GM23338 (cell line): ENCODE measurements at regions not wholly inside any gene's neighbourhood (a gene's known extent, or its start where the extent isn't known, plus 50 kb on each side); places are given as distances from the start of the nearest gene placed in this dataset.
A peak's percentile ranks its signal among the peaks of the same experiment; 100 is the strongest.

ENCODE experiments used
- ATAC-seq: fragments of 200-7000 bp; cut with Tn5 transposase; 3 replicates; pipeline ENCODE4 v1.9.1; 2020
- DNase-seq: peaks from one replicate; pipeline ENCODE4 v3.0.0-alpha.2; 2015; ENCODE audit warnings: low spot score
- H2AFZ ChIP-seq: fragments of 200-600 bp; sonication (generic); 2 replicates; pipeline ENCODE4 v1.8.0; 2016; ENCODE audit warnings: antibody characterized with exemption, mild to moderate bottlenecking, moderate library complexity
- H3F3A ChIP-seq: fragments of 200-600 bp; sonication (generic); replicated peaks from 2 replicates; pipeline ENCODE4 v1.8.0; 2017; ENCODE audit warnings: antibody characterized with exemption, mixed run types, low read depth
- H3K27ac ChIP-seq: fragments of 200-600 bp; sonication (generic); 2 replicates; pipeline ENCODE4 v1.6.1; 2016; ENCODE audit warnings: low read depth
- H3K27me3 ChIP-seq: fragments of 200-600 bp; sonication (generic); 2 replicates; pipeline ENCODE4 v1.8.0; 2016; ENCODE audit warnings: mild to moderate bottlenecking, mixed run types, moderate library complexity; ENCODE audit not compliant: insufficient read depth
- H3K36me3 ChIP-seq: fragments of 200-600 bp; sonication (generic); 2 replicates; pipeline ENCODE4 v1.8.0; 2016; ENCODE audit warnings: mild to moderate bottlenecking; ENCODE audit not compliant: insufficient read depth
- H3K4me1 ChIP-seq: fragments of 200-600 bp; sonication (generic); 2 replicates; pipeline ENCODE4 v1.8.0; 2016; ENCODE audit warnings: mild to moderate bottlenecking, moderate library complexity; ENCODE audit not compliant: insufficient read depth
- H3K4me2 ChIP-seq: fragments of 200-600 bp; sonication (generic); 2 replicates; pipeline ENCODE4 v1.7.1; 2017; ENCODE audit warnings: mixed run types
- H3K4me3 ChIP-seq: fragments of 200-600 bp; sonication (generic); 2 replicates; pipeline ENCODE4 v1.6.1; 2016; ENCODE audit warnings: mixed run types
- H3K79me2 ChIP-seq: fragments of 200-600 bp; sonication (generic); replicated peaks from 2 replicates; pipeline ENCODE4 v1.8.0; 2017; ENCODE audit warnings: mild to moderate bottlenecking; ENCODE audit not compliant: insufficient read depth
- H3K9me2 ChIP-seq: fragments of 200-600 bp; sonication (generic); 2 replicates; pipeline ENCODE4 v1.8.0; 2017; ENCODE audit not compliant: insufficient read depth
- H4K20me1 ChIP-seq: fragments of 200-600 bp; sonication (generic); replicated peaks from 2 replicates; pipeline ENCODE4 v1.8.0; 2017; ENCODE audit warnings: mild to moderate bottlenecking; ENCODE audit not compliant: insufficient read depth
- H3K27ac Mint-ChIP-seq: 2 replicates; pipeline ENCODE4 v1.8.0; 2020; ENCODE audit warnings: inconsistent platforms, mild to moderate bottlenecking, moderate library complexity, mixed read lengths
- H3K27me3 Mint-ChIP-seq: 3 replicates; pipeline ENCODE4 v1.8.0; 2022; ENCODE audit warnings: low read depth, mild to moderate bottlenecking, moderate library complexity, mixed read lengths, inconsistent platforms; ENCODE audit not compliant: insufficient read depth, poor library complexity
- H3K36me3 Mint-ChIP-seq: 3 replicates; pipeline ENCODE4 v1.8.0; 2021; ENCODE audit warnings: low read depth, mild to moderate bottlenecking, inconsistent platforms, moderate library complexity, mixed read lengths
- H3K4me1 Mint-ChIP-seq: 3 replicates; pipeline ENCODE4 v1.8.0; 2020; ENCODE audit warnings: mild to moderate bottlenecking, inconsistent platforms, mixed read lengths
- H3K4me3 Mint-ChIP-seq: 3 replicates; pipeline ENCODE4 v1.8.0; 2021; ENCODE audit warnings: moderate library complexity, mild to moderate bottlenecking, inconsistent platforms, mixed read lengths
- H3K9me3 Mint-ChIP-seq: 3 replicates; pipeline ENCODE4 v1.8.0; 2020; ENCODE audit warnings: moderate library complexity, mild to moderate bottlenecking, inconsistent platforms, mixed read lengths
- EZH2phosphoT487 ChIP-seq: fragments of 200-600 bp; sonication (generic); IDR thresholded peaks from one replicate; pipeline ENCODE4 v1.8.1; 2018; ENCODE audit warnings: antibody characterized with exemption; ENCODE audit not compliant: unreplicated experiment
- JUNB ChIP-seq: IDR thresholded peaks from one replicate; pipeline ENCODE4 v1.6.1; 2016; ENCODE audit warnings: antibody characterized with exemption; ENCODE audit not compliant: unreplicated experiment
- NANOG ChIP-seq: IDR thresholded peaks from 2 replicates; pipeline ENCODE4 v1.6.1; 2016; ENCODE audit warnings: antibody characterized with exemption, borderline replicate concordance
- REST ChIP-seq: IDR thresholded peaks from one replicate; pipeline ENCODE4 v1.6.1; 2018; ENCODE audit warnings: antibody characterized with exemption; ENCODE audit not compliant: unreplicated experiment
- TF ChIP-seq, protein P1 (sequence below), 2 experiments: fragments of 200-600 bp in 1 of 2; sonication (generic) in 1 of 2; conservative IDR thresholded peaks; 2 replicates each; pipeline versions ENCODE4 v1.5.1 to v1.6.1; 2016 to 2017; ENCODE audit warnings: antibody characterized with exemption in 2 of 2, low read depth in 2 of 2, mild to moderate bottlenecking in 2 of 2, moderate library complexity in 1 of 2

DNA sequence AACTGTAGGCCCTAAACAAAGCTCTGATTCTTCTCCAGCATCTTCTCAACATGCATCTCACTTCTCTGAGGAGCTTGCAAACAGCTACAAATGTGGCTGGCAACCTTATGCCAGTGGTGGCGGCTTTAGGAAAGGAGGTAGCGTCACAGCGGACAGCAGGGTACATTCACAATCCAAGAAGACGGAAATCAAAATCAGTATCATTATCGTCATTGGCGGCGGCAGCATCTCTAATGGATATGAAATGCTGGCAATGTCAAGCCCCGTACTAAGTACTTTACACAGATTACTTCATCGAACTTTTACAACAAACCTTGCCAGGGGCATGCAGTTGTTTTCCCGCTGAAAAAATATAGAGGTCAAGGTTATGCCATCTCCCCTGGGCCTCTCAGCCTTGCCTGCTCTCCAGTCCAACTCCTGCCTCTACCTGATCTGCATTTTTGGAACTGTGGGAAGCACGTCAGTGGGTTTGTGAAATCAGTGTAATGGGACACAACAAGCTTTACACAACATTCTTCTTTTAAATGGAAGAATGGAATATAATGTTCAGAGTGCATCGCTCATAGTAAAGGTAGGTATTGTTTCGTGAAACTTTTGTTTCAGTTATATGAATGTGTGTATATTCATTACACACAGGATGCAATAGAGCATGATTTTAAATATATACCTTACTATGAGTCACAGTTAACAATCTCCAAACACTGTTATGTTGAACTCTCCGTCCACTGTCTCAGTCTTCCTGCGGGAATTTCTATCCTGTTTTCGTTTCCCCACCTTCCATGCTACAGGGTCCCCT lies 152.9 kb downstream of the TTC32 start:
- Histone ChIP-seq H4K20me1 (no peaks in the 10 kb centered on the region), H2AFZ (no peak overlapping the region), H3F3A (no peaks in the 10 kb centered on the region), H3K9me2 (no peaks in the 10 kb centered on the region), H3K79me2 (no peaks in the 10 kb centered on the region), H3K4me2 (no peak overlapping the region), H3K4me3 (no peak overlapping the region), H3K4me1 (no peaks in the 10 kb centered on the region), H3K27me3 (no peaks in the 10 kb centered on the region), H3K36me3 (no peaks in the 10 kb centered on the region), H3K27ac (no peak overlapping the region)
- DNase-seq = no peak
- no peak for ATAC-seq
- no peak overlapping the region for H3K4me3 Mint-ChIP-seq
- no peak for TF ChIP-seq JUNB
- no peak for TF ChIP-seq EZH2phosphoT487
- TF ChIP-seq, protein P1, sequence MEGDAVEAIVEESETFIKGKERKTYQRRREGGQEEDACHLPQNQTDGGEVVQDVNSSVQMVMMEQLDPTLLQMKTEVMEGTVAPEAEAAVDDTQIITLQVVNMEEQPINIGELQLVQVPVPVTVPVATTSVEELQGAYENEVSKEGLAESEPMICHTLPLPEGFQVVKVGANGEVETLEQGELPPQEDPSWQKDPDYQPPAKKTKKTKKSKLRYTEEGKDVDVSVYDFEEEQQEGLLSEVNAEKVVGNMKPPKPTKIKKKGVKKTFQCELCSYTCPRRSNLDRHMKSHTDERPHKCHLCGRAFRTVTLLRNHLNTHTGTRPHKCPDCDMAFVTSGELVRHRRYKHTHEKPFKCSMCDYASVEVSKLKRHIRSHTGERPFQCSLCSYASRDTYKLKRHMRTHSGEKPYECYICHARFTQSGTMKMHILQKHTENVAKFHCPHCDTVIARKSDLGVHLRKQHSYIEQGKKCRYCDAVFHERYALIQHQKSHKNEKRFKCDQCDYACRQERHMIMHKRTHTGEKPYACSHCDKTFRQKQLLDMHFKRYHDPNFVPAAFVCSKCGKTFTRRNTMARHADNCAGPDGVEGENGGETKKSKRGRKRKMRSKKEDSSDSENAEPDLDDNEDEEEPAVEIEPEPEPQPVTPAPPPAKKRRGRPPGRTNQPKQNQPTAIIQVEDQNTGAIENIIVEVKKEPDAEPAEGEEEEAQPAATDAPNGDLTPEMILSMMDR (conservative IDR thresholded peaks at IDR 0.05; ENCODE audit: low read depth in 2 of 2) = no peak
- TF ChIP-seq NANOG = no peak
- H3K27ac Mint-ChIP-seq = no peak overlapping the region
- H3K27me3 Mint-ChIP-seq = peaks cover 14% of the 10 kb centered on the region
- H3K36me3 Mint-ChIP-seq = no peaks in the 10 kb centered on the region
- no peaks in the 10 kb centered on the region for H3K9me3 Mint-ChIP-seq
- H3K4me1 Mint-ChIP-seq = peaks cover 5% of the 10 kb centered on the region; the same call in 2 of the 3 replicates

GRCh38 chr2:19748073-19748375 lies 153.8 kb downstream of the TTC32 start:
- Mint-ChIP-seq H3K27ac (no peak overlapping the region), H3K9me3 (no peaks in the 10 kb centered on the region), H3K27me3 (peaks cover 12% of the 10 kb centered on the region), H3K36me3 (no peaks in the 10 kb centered on the region), H3K4me3 (no peak overlapping the region), H3K4me1 (peaks cover 5% of the 10 kb centered on the region; the same call in 2 of the 3 replicates)
- no peak overlapping the region for H3K4me2 ChIP-seq
- no peaks in the 10 kb centered on the region for H3F3A ChIP-seq
- DNase-seq = peak; percentile 45
- H3K4me1 ChIP-seq = no peaks in the 10 kb centered on the region
- H3K27me3 ChIP-seq = no peaks in the 10 kb centered on the region
- no peaks in the 10 kb centered on the region for H4K20me1 ChIP-seq
- H2AFZ ChIP-seq = 0 out of 2 replicates have a peak overlapping the region, but pooled peaks have one; percentile 72
- no peaks in the 10 kb centered on the region for H3K36me3 ChIP-seq
- no peak overlapping the region for H3K4me3 ChIP-seq
- no peaks in the 10 kb centered on the region for H3K79me2 ChIP-seq
- H3K9me2 ChIP-seq = no peaks in the 10 kb centered on the region
- ATAC-seq = peak; percentile 43
- no peak overlapping the region for H3K27ac ChIP-seq
- TF ChIP-seq NANOG (no peak), EZH2phosphoT487 (no peak), REST (no peak)
- TF ChIP-seq, protein P1 (conservative IDR thresholded peaks at IDR 0.05; ENCODE audit: low read depth in 2 of 2) = peak; percentile 24 to 55; a peak in 3 of 4 replicates
